ENCODE measurements at regions not wholly inside any gene's neighbourhood (a gene's known extent, or its start where the extent isn't known, plus 50 kb on each side); places are given as distances from the start of the nearest gene placed in this dataset.

GRCh38 chr3:68345781-68346180, 586.6 kb downstream of the TAFA4 start:
- TF ChIP-seq, protein P1, sequence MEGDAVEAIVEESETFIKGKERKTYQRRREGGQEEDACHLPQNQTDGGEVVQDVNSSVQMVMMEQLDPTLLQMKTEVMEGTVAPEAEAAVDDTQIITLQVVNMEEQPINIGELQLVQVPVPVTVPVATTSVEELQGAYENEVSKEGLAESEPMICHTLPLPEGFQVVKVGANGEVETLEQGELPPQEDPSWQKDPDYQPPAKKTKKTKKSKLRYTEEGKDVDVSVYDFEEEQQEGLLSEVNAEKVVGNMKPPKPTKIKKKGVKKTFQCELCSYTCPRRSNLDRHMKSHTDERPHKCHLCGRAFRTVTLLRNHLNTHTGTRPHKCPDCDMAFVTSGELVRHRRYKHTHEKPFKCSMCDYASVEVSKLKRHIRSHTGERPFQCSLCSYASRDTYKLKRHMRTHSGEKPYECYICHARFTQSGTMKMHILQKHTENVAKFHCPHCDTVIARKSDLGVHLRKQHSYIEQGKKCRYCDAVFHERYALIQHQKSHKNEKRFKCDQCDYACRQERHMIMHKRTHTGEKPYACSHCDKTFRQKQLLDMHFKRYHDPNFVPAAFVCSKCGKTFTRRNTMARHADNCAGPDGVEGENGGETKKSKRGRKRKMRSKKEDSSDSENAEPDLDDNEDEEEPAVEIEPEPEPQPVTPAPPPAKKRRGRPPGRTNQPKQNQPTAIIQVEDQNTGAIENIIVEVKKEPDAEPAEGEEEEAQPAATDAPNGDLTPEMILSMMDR (IDR thresholded peaks at IDR 0.05) = no peak
- TF ChIP-seq EP300 (IDR thresholded peaks at IDR 0.05) = no peak
